ENCODE measurements at regions not wholly inside any gene's neighbourhood (a gene's known extent, or its start where the extent isn't known, plus 50 kb on each side); places are given as distances from the start of the nearest gene placed in this dataset.

DNA sequence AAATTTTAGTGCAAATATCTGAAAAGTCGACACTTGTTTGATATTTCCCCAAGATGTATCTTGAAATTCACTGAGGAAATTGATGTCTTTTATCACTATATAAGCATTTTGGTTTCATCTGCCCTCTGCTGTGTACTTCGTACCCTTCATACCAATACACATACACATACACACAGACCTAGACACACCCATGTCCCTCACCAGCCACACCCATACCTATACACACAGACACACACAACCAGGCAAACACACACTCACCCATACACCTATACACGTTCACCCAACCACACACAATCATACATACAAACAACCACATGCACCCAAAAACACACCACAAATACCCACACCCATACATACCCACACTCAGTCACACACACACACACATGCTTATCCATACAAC, 367.8 kb downstream of the HINT1 start:
- no peaks in the 10 kb centered on the region for H3K79me2 ChIP-seq (ENCODE audit: low read depth)
- H3K9me3 ChIP-seq (ENCODE audit: low read depth), result peaks cover 4% of the 10 kb centered on the region
- no peaks in the 10 kb centered on the region for H3K27me3 ChIP-seq
- H3K36me3 Mint-ChIP-seq, result no peaks in the 10 kb centered on the region
- no peak for DNase-seq (ENCODE audit: low spot score)
- no peak overlapping the region for H3K4me3 ChIP-seq
- no peak overlapping the region for H3K9ac ChIP-seq
- no peaks in the 10 kb centered on the region for H3K36me3 ChIP-seq
- no peak overlapping the region for H3K27ac ChIP-seq
- H3K4me3 Mint-ChIP-seq, result no peak overlapping the region
- no peak overlapping the region for H3K27ac Mint-ChIP-seq
- H3F3A ChIP-seq (ENCODE audit: low read depth), result no peaks in the 10 kb centered on the region
- no peaks in the 10 kb centered on the region for H3K27me3 Mint-ChIP-seq (ENCODE audit: insufficient read depth, low read depth)
- no peaks in the 10 kb centered on the region for H3K4me1 ChIP-seq
- peaks cover 4% of the 10 kb centered on the region for H3K9me3 Mint-ChIP-seq
- no peak overlapping the region for H2AFZ ChIP-seq (replicated peaks)
- no peaks in the 10 kb centered on the region for H4K20me1 ChIP-seq (ENCODE audit: low read depth)
- no peak for TF ChIP-seq EZH2phosphoT487 (IDR thresholded peaks at IDR 0.05)
- TF ChIP-seq, protein P1, sequence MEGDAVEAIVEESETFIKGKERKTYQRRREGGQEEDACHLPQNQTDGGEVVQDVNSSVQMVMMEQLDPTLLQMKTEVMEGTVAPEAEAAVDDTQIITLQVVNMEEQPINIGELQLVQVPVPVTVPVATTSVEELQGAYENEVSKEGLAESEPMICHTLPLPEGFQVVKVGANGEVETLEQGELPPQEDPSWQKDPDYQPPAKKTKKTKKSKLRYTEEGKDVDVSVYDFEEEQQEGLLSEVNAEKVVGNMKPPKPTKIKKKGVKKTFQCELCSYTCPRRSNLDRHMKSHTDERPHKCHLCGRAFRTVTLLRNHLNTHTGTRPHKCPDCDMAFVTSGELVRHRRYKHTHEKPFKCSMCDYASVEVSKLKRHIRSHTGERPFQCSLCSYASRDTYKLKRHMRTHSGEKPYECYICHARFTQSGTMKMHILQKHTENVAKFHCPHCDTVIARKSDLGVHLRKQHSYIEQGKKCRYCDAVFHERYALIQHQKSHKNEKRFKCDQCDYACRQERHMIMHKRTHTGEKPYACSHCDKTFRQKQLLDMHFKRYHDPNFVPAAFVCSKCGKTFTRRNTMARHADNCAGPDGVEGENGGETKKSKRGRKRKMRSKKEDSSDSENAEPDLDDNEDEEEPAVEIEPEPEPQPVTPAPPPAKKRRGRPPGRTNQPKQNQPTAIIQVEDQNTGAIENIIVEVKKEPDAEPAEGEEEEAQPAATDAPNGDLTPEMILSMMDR (IDR thresholded peaks at IDR 0.05), result no peak
- TF ChIP-seq EZH2 (IDR thresholded peaks at IDR 0.05), result no peak
- no peak overlapping the region for H3K4me2 ChIP-seq
- no peaks in the 10 kb centered on the region for H3K4me1 Mint-ChIP-seq

DNA sequence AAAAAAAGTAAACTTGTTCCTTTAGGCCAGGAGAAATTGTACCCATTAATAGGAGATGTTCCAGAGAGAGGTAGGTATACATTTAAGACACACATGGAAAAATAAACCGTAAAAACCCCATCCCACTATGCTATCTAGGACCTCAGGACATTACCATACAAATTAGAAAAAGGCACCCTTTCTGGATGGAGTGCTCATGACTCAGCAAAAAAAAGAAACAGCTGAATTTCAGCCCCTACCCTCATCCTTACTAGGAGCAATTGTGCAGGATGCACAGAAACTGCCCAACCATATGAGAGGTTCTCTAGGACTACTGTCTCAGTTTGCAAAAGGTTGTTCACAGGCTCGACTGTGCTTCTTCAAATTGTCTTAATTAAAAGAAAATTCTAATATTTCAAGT, 368.2 kb downstream of the HINT1 start:
- no peak overlapping the region for H3K27ac ChIP-seq
- H3K27ac Mint-ChIP-seq, result no peak overlapping the region
- no peak overlapping the region for H3K4me3 Mint-ChIP-seq
- no peak overlapping the region for H3K4me2 ChIP-seq
- no peaks in the 10 kb centered on the region for H3K4me1 ChIP-seq
- H4K20me1 ChIP-seq (ENCODE audit: low read depth), result no peaks in the 10 kb centered on the region
- no peak overlapping the region for H3K9ac ChIP-seq
- TF ChIP-seq EZH2 (IDR thresholded peaks at IDR 0.05) (no peak), EZH2phosphoT487 (IDR thresholded peaks at IDR 0.05) (no peak)
- TF ChIP-seq, protein P1 (IDR thresholded peaks at IDR 0.05), result no peak
- no peak overlapping the region for H2AFZ ChIP-seq (replicated peaks)
- no peaks in the 10 kb centered on the region for H3K79me2 ChIP-seq (ENCODE audit: low read depth)
- H3K36me3 ChIP-seq, result no peaks in the 10 kb centered on the region
- peaks cover 4% of the 10 kb centered on the region for H3K9me3 ChIP-seq (ENCODE audit: low read depth)
- peaks cover 4% of the 10 kb centered on the region for H3K9me3 Mint-ChIP-seq
- no peaks in the 10 kb centered on the region for H3K36me3 Mint-ChIP-seq
- no peaks in the 10 kb centered on the region for H3K4me1 Mint-ChIP-seq
- no peak overlapping the region for H3K4me3 ChIP-seq
- H3K27me3 ChIP-seq, result no peaks in the 10 kb centered on the region
- no peak for DNase-seq (ENCODE audit: low spot score)
- H3F3A ChIP-seq (ENCODE audit: low read depth), result no peaks in the 10 kb centered on the region
- H3K27me3 Mint-ChIP-seq (ENCODE audit: insufficient read depth, low read depth), result no peaks in the 10 kb centered on the region

DNA sequence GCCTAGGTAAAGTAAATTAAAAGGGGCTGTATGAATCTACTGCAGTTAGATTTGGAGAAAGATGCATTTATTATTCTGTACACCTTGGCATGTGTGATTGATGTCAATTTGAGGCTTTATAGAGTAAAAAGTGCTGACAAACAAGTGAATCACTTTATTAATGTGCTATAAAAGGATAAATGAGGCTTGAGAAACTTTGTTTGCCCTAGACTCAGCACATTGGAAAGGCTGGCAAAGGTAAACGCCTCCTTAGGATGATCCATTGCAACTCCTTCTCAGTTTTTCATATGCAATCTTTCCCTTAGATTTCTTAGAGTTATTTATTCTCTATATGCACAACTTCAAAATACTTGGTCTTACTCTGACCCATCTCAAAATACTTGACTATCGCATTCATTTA, 369.0 kb downstream of the HINT1 start:
- Histone ChIP-seq H3K36me3 (no peaks in the 10 kb centered on the region), H3F3A (ENCODE audit: low read depth) (no peaks in the 10 kb centered on the region), H3K9me3 (ENCODE audit: low read depth) (peaks cover 4% of the 10 kb centered on the region), H4K20me1 (ENCODE audit: low read depth) (no peaks in the 10 kb centered on the region), H3K79me2 (ENCODE audit: low read depth) (no peaks in the 10 kb centered on the region), H3K9ac (no peak overlapping the region), H2AFZ (replicated peaks) (no peak overlapping the region), H3K4me3 (no peak overlapping the region), H3K4me2 (no peak overlapping the region), H3K4me1 (no peaks in the 10 kb centered on the region), H3K27me3 (no peaks in the 10 kb centered on the region), H3K27ac (no peak overlapping the region)
- TF ChIP-seq EZH2 (IDR thresholded peaks at IDR 0.05) (no peak), EZH2phosphoT487 (IDR thresholded peaks at IDR 0.05) (no peak)
- TF ChIP-seq, protein P1 (IDR thresholded peaks at IDR 0.05), result no peak
- Mint-ChIP-seq H3K4me1 (no peaks in the 10 kb centered on the region), H3K9me3 (peaks cover 4% of the 10 kb centered on the region), H3K27me3 (ENCODE audit: insufficient read depth, low read depth) (peaks cover under 1% of the 10 kb centered on the region), H3K36me3 (no peaks in the 10 kb centered on the region), H3K4me3 (no peak overlapping the region), H3K27ac (no peak overlapping the region)
- DNase-seq (ENCODE audit: low spot score), result no peak

Data from neural progenitor cell (in vitro differentiated cells).